ENCODE measurements at regions not wholly inside any gene's neighbourhood (a gene's known extent, or its start where the extent isn't known, plus 50 kb on each side); places are given as distances from the start of the nearest gene placed in this dataset.

- DNase-seq (ENCODE audit: low spot score), result no peak
- H3K9me3 ChIP-seq, result no peaks in the 10 kb centered on the region
- peaks cover 0 to 5% of the 10 kb centered on the region in 2 donors for H3K4me1 ChIP-seq
- H3K4me3 ChIP-seq, result no peak overlapping the region
- no peaks in the 10 kb centered on the region for H3K27me3 ChIP-seq
- no peaks in the 10 kb centered on the region for H3K36me3 ChIP-seq
- H3K27ac ChIP-seq, result no peak overlapping the region
- no peak for TF ChIP-seq CTCF (IDR thresholded peaks at IDR 0.05)
Observed at GRCh38 chr6:43996618-43997344, 130.5 kb downstream of the MRPL14 start.

- H3K27ac ChIP-seq, result no peak overlapping the region
- no peak for TF ChIP-seq CTCF (IDR thresholded peaks at IDR 0.05)
Observed at GRCh38 chr6:43995137-43995536, 132.1 kb downstream of the MRPL14 start.

GRCh38 chr6:43993881-43994523, 133.2 kb downstream of the MRPL14 start:
- Histone ChIP-seq H3K27ac (peak overlapping the region; percentile 84 to 86), H3K4me1 (peaks cover 0 to 20% of the 10 kb centered on the region in 2 donors), H3K9me3 (no peaks in the 10 kb centered on the region), H3K36me3 (no peaks in the 10 kb centered on the region), H3K4me3 (no peak overlapping the region), H3K27me3 (no peaks in the 10 kb centered on the region)
- TF ChIP-seq CTCF (IDR thresholded peaks at IDR 0.05), result no peak
- DNase-seq (ENCODE audit: low spot score), result no peak

More at GRCh38 chr6:43995137-43995536, 132.1 kb downstream of the MRPL14 start:
- Histone ChIP-seq H3K4me3 (no peak overlapping the region), H3K4me1 (peaks cover 0 to 16% of the 10 kb centered on the region in 2 donors), H3K36me3 (no peaks in the 10 kb centered on the region), H3K9me3 (no peaks in the 10 kb centered on the region), H3K27me3 (no peaks in the 10 kb centered on the region)
- no peak for DNase-seq (ENCODE audit: low spot score)

- no peak for TF ChIP-seq CTCF (IDR thresholded peaks at IDR 0.05)
- peaks cover 0 to 20% of the 10 kb centered on the region in 2 donors for H3K4me1 ChIP-seq
- DNase-seq (ENCODE audit: low spot score), result no peak
Observed at GRCh38 chr6:43992783-43993644, 134.2 kb downstream of the MRPL14 start.

GRCh38 chr6:43992126-43992663, 135.1 kb downstream of the MRPL14 start:
- Histone ChIP-seq H3K27me3 (no peaks in the 10 kb centered on the region), H3K4me3 (no peak overlapping the region), H3K4me1 (peaks cover 0 to 20% of the 10 kb centered on the region in 2 donors), H3K27ac (peak overlapping the region; percentile 84 to 86), H3K36me3 (no peaks in the 10 kb centered on the region), H3K9me3 (no peaks in the 10 kb centered on the region)
- no peak for TF ChIP-seq CTCF (IDR thresholded peaks at IDR 0.05)
- no peak for DNase-seq (ENCODE audit: low spot score)

More at GRCh38 chr6:43992783-43993644, 134.2 kb downstream of the MRPL14 start:
- Histone ChIP-seq H3K27ac (peak overlapping the region; percentile 84 to 86), H3K9me3 (no peaks in the 10 kb centered on the region), H3K27me3 (no peaks in the 10 kb centered on the region), H3K36me3 (no peaks in the 10 kb centered on the region), H3K4me3 (no peak overlapping the region)
